ENCODE measurements at regions not wholly inside any gene's neighbourhood (a gene's known extent, or its start where the extent isn't known, plus 50 kb on each side); places are given as distances from the start of the nearest gene placed in this dataset.

GRCh38 chr10:78750418-78750817, 318.3 kb upstream of the ZMIZ1 start:
- DNase-seq, result no peak

DNA sequence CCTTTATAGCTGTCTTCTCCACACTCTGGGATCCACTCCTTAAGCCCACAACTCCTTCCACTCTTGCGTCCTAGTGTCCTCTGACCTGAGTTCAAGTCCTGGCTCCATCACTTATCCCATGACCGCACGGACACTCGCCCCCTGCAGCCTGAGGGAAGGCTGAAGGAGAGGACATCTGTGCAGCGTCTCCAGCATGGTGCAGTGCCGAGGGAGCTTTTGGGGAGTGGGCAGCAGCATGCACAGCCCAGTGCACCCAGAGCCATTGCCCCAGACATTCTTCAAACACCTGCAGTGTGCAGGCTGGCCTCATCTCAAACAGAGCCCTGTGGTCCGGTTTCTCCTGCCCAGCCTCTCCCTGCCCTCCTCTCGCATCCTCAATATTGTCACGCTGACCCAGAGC, 317.1 kb upstream of the ZMIZ1 start:
- DNase-seq, result no peak

DNA sequence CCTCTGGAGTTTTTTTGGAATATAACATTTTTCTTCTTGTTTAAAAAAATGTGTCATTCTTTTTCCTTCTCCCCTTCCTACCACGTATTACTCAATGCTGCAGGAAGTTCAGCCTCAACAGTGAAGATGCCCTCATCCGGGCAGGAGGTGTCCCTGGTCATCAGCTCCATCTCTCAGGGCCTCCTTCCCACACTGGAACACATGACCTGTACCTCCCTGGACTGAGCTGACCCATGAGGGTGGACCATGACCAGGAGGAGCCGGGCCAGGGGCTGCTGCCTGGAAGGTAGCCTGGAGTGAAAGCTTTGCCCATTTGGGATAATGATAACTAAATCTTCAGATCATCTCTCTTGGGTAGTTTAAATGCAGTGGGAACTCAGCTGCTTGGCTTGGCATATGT, 316.5 kb upstream of the ZMIZ1 start:
- no peak for DNase-seq

GRCh38 chr10:78752708-78753107, 316.1 kb upstream of the ZMIZ1 start:
- DNase-seq, result no peak

DNA sequence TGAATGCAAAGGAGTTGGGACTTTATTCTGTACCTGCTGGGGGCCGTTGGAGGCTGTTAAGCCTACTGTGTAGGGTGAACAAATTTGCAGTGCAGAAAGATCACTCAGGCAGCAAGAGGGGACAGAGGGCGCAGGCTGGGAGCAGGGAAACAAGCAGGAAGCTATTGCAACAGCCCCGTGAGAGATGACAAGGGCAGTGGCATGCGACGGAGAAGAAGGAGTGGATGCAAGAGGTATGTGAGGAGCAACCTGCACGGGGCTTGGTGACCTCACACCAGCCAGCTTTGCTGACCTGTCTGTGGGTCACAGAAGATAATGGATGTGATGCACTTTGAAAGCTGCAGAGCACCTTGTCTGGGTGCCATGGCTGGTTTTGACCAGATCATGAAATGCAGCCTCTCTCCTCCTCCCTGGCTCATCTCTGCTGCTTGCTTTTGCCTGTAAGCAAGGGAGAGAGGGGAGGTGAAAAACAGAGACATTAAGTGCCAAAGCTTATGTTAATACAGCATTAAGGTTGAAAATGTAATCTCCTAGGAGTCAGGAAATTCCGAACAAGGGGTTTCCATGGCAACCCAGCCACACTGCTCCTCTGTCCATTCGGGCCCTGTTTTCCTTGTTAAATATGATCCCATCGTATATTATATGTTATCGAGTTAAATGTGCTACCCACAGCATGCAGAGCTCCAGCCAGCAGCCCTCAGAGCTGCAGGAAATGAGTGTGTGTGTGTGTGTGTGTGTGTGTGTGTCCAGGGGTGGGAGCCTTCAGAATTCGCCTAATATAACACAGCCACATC, 314.3 kb upstream of the ZMIZ1 start:
- DNase-seq, result no peak

GRCh38 chr10:78755063-78755701, 313.6 kb upstream of the ZMIZ1 start:
- no peak for DNase-seq

DNA sequence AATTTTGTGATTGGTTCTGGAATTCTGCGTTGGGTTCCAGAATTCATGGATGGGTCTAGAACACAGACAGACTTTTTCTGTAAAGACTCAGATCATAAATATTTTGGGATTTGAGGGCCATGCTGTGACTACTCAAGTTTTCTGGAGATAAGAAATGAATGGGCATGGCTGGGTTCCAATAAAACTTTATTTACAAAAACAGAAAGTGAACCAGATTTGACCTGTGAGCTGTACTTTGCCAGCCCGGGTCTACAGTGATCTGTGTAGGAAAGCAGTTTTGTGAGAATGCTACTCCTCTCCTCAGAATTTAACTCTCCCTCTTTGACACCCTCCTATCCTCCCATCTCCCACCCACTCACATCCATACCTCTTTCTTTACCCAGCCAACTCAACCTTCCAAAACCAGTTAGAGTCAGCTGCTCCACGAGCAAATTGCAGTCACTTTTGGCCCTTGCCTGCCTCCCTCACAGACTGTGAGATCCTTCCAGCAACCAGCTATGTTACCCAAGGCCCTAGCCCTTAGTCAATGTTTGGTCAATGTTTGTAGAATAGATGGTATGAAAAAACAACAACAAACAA, 312.8 kb upstream of the ZMIZ1 start:
- no peak for DNase-seq

DNA sequence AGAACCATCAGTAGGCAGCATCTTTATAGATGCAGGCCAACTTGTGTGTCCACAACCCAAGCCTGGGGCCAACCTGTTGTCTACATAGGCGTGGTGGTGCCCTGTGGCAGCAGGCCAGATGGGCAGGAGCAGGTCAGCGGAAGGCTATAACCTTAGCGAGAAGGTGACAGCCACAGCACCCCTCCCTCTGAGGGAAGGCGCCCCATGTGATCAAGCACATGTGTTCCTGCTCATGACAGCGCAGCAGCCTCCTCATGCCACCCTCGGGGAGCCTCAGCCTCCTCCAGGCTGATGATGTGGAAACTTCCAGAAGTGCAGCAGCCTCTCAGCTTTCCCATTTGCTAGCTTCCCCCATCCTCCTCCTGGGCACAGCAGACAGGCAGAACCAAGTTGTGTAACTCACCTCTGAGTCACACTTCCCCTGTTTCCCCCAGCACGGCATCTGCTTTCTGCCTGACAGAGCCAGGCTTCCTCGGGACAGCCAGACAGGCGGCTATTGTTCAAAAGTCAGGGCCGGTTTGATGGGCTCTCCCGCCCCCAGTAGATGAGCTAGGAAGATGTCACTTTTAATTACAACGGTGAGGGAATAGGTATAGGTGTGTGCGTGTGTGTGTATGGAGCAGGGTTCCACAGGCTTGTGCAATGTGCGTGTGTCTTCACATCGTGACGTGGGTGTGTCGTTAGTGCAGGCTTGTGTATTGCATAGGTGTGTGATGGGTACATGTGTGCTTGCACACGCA, 312.0 kb upstream of the ZMIZ1 start:
- DNase-seq, result no peak

DNA sequence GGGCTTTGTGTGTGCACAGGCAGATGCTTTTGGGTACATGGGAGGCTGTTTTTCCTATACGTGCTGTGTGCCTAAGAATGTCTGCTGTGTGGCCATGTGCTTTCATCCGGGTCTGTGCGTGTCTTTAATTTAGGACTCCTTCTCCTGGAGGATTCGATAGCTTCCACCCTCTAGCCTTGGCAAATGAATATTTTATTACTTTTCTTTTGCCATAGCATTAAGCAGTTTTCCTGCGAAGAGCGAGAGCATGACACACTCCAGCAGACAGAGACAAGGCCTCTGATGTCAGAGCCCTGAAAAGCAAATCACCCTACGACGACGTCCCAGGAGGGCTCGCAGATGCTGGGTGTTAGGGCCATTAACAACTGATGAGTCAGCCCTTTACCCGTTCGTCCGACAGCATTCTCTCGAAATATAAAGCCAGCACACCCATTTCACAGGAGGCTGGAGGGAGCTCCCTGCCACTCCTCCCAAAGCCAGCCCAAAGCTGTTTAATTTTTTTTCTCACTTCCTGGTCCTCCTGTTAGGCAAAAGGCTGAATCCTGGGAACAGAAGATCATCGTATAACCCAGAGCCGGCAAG, 311.3 kb upstream of the ZMIZ1 start:
- DNase-seq, result no peak

GRCh38 chr10:78758176-78758575, 310.6 kb upstream of the ZMIZ1 start:
- no peak for DNase-seq

GRCh38 chr10:78759456-78760120, 309.2 kb upstream of the ZMIZ1 start:
- DNase-seq, result no peak

DNA sequence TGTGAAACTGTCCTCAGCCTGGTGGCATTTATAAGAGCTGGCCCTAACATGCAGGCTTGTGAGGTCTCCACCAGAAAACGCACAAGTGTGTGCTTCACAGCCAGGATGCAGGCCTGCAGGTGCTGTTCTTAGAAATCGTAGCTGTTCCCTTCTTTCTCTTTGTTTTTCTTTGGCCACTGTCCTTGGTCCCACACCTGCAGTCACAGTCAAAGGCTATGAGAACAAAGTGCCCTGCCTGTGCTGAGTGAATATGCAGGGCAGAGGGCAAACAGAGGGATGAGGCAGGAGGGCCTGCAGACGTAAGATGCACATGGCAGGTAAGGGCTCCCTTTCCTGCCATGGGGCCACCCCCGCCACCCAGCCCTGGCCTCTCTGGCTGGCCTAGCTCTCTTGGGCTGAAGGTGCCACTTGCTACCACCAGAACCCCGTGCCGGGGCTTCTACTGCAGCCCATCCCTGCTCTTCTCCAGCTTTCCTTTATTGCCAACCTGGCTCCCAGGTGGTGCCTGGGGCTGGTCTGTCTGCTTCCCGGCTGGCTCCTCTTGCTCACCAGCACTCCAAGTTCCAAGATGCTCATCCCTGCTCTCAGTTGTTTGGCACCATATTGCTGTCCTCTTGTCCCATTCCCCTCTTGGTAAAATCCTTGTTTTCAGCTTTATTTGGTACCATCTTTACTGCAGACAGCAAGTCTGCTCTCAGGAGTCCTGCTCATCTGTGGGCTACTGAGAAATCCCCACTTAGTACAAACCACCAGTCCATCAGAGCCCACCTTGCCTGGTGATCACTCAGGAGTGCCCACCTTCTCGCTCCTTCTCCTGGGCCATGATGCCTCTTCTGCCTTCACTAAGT, 308.1 kb upstream of the ZMIZ1 start:
- no peak for DNase-seq

DNA sequence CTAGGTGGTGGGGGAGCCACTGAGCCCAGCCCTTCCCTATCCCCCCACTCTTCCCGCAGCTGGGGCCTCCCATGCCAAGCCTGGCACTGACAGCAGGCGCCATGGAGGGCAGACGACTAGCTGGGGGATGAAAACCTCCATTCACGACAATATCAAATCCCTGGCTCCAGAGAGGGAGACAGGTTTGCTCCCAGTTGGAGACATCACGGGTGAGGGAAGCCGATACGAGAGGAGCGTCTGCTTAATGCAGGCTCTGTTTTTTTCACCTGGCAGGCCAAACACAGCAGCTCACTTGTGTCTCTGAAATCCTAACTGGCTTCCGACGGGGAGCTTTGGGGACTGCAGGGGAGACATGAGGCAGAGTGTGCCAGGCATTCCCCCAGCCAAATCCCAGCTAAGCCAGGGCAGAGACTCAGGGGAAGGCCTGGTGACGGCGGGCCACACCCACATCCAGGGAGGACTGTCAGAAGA, 307.4 kb upstream of the ZMIZ1 start:
- no peak for DNase-seq

- DNase-seq, result no peak
These were observed 306.6 kb upstream of the ZMIZ1 start for GRCh38 chr10:78762086-78762630.

GRCh38 chr10:78763234-78763633, 305.5 kb upstream of the ZMIZ1 start:
- no peak for DNase-seq

GRCh38 chr10:78763651-78764395, 304.9 kb upstream of the ZMIZ1 start:
- DNase-seq, result peak; percentile 24

DNA sequence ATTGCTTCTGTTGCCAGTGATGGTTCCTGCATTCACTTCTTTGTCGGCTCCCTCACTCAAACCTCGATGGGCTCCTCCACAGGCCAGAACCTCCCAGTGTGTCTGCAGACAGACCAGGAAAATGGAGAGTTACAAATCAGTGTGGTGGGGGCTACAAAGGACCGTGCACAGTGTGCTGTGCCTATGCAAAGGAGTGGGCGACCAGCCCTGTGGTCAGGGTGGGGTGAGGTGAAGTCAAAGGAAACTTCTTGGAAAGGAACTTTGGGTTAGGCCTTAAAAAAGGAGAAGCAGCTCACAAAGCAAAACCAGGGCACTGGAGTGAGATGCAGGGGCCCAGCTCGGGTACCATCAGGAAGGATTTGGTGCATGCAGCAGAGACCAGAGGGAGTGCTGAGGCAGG, 304.3 kb upstream of the ZMIZ1 start:
- no peak for DNase-seq

DNA sequence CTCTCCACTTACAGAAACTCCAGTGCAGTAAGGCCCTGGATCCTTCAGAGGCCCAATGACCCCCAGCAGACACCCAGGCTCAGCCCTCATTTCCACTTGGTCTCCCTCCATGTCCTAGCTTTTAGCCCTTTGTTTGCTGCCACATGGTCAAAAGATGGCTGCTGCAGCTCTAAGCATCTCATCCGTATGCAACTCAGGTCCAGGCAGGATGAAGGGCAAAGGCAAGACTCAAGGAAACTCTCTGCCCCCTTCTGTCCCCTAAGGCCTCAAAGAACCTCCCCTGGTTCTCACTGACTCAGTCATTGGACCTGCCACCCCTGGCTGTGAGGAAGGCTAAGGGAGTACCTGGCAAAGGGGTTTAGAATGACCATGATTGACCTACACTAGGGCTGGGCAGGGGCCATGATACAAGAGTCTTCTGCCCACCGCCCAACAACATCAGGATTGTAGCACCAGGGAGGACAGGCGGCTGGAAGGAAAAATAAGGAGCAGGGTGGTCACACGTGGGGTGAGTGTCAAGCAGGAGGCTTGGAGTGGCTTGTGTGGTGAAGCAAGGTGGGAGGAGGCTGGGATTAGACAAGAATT, 303.8 kb upstream of the ZMIZ1 start:
- DNase-seq, result no peak

- DNase-seq, result no peak
These were observed 302.9 kb upstream of the ZMIZ1 start for GRCh38 chr10:78765726-78766335.

GRCh38 chr10:78766603-78767002, 302.2 kb upstream of the ZMIZ1 start:
- no peak for DNase-seq

All from stimulated activated naive CD4-positive, alpha-beta T cell treated with Interleukin-2 at 50 U/mL for 16 hours (primary cell).